NCI-H1417 (cell line): ENCODE measurements at regions not wholly inside any gene's neighbourhood (a gene's known extent, or its start where the extent isn't known, plus 50 kb on each side); places are given as distances from the start of the nearest gene placed in this dataset.
"Not testable (repeated sequence)": the region's sequence is repeated elsewhere in the genome, so short reads cannot be mapped to it uniquely, and the experiment has no call there.

ENCODE experiments used
- DNase-seq, 3 experiments: peaks; one replicate each; lab custom pipeline; 2025; lab: John Stamatoyannopoulos, UW

- DNase-seq: no peak
These were observed 208.6 kb upstream of the KIF2A start for GRCh38 chr5:62097361-62097760.

GRCh38 chr5:62100201-62100600 is 205.8 kb upstream of the KIF2A start:
- no peak for DNase-seq

GRCh38 chr5:62103863-62104262 is 202.1 kb upstream of the KIF2A start:
- not testable (repeated sequence) for DNase-seq

GRCh38 chr5:62111428-62111827 is 194.6 kb upstream of the KIF2A start:
- no peak for DNase-seq

- DNase-seq: no peak
These were observed 193.2 kb upstream of the KIF2A start for GRCh38 chr5:62112689-62113228.

- no peak for DNase-seq
These were observed 191.0 kb upstream of the KIF2A start for GRCh38 chr5:62115014-62115413.

GRCh38 chr5:62124266-62124665 is 181.7 kb upstream of the KIF2A start:
- DNase-seq: peak in 2 of 3 experiments; percentile 3 to 53

GRCh38 chr5:62126090-62126489 is 179.9 kb upstream of the KIF2A start:
- no peak for DNase-seq

- DNase-seq: peak in 1 of 3 experiments; percentile 15
These were observed 178.8 kb upstream of the KIF2A start for GRCh38 chr5:62127098-62127736.

- no peak for DNase-seq
These were observed 175.9 kb upstream of the KIF2A start for GRCh38 chr5:62130107-62130506.

GRCh38 chr5:62132276-62132675 is 173.7 kb upstream of the KIF2A start:
- DNase-seq: no peak

- no peak for DNase-seq
These were observed 172.6 kb upstream of the KIF2A start for GRCh38 chr5:62133426-62133825.

- DNase-seq: no peak
These were observed 171.2 kb upstream of the KIF2A start for GRCh38 chr5:62134811-62135210.

- no peak for DNase-seq
These were observed 168.4 kb upstream of the KIF2A start for GRCh38 chr5:62137628-62138027.

GRCh38 chr5:62138607-62139006 is 167.4 kb upstream of the KIF2A start:
- DNase-seq: no peak

GRCh38 chr5:62139741-62140140 is 166.3 kb upstream of the KIF2A start:
- DNase-seq: no peak

- no peak for DNase-seq
These were observed 163.7 kb upstream of the KIF2A start for GRCh38 chr5:62142351-62142750.

- peak in 2 of 3 experiments; percentile 34 to 48 for DNase-seq
These were observed 162.5 kb upstream of the KIF2A start for GRCh38 chr5:62143268-62144229.

- DNase-seq: peak; percentile 21 to 71 (median 29)
These were observed 161.5 kb upstream of the KIF2A start for GRCh38 chr5:62144401-62145022.

- no peak for DNase-seq
These were observed 156.1 kb upstream of the KIF2A start for GRCh38 chr5:62149879-62150278.

- peak in 2 of 3 experiments; percentile 42 to 57 for DNase-seq
These were observed 153.5 kb upstream of the KIF2A start for GRCh38 chr5:62152394-62153087.

GRCh38 chr5:62154758-62155157 is 151.2 kb upstream of the KIF2A start:
- DNase-seq: no peak
